Myocyte (in vitro differentiated cells): ENCODE measurements at regions not wholly inside any gene's neighbourhood (a gene's known extent, or its start where the extent isn't known, plus 50 kb on each side); places are given as distances from the start of the nearest gene placed in this dataset.

ENCODE experiments used
- DNase-seq: peaks from one replicate; pipeline ENCODE4 v3.0.0-alpha.2; 2012; ENCODE audit warnings: low read depth

- DNase-seq = peak; percentile 93
Observed at GRCh38 chr9:131809941-131810344, 70.1 kb upstream of the RAPGEF1 start.

- peak; percentile 32 for DNase-seq
Observed at GRCh38 chr9:131808291-131808690, 68.4 kb upstream of the RAPGEF1 start.

- no peak for DNase-seq
Observed at GRCh38 chr9:131807144-131807983, 67.5 kb upstream of the RAPGEF1 start.

GRCh38 chr9:131805803-131806202, 65.9 kb upstream of the RAPGEF1 start:
- DNase-seq = no peak

GRCh38 chr9:131804826-131805225, 65.0 kb upstream of the RAPGEF1 start:
- no peak for DNase-seq

GRCh38 chr9:131803758-131804411, 64.0 kb upstream of the RAPGEF1 start:
- DNase-seq = no peak

GRCh38 chr9:131801810-131802209, 61.9 kb upstream of the RAPGEF1 start:
- DNase-seq = no peak

- no peak for DNase-seq
Observed at GRCh38 chr9:131800843-131801242, 61.0 kb upstream of the RAPGEF1 start.

GRCh38 chr9:131800366-131800765, 60.5 kb upstream of the RAPGEF1 start:
- no peak for DNase-seq

GRCh38 chr9:131799177-131799823, 59.4 kb upstream of the RAPGEF1 start:
- DNase-seq = peak; percentile 77

- no peak for DNase-seq
Observed at GRCh38 chr9:131798246-131798645, 58.4 kb upstream of the RAPGEF1 start.

- no peak for DNase-seq
Observed at GRCh38 chr9:131794393-131794792, 54.5 kb upstream of the RAPGEF1 start.

- no peak for DNase-seq
Observed at GRCh38 chr9:131791542-131792254, 51.8 kb upstream of the RAPGEF1 start.
